ENCODE measurements at regions not wholly inside any gene's neighbourhood (a gene's known extent, or its start where the extent isn't known, plus 50 kb on each side); places are given as distances from the start of the nearest gene placed in this dataset.

GRCh38 chr2:12286347-12286746 lies 430.4 kb upstream of the TRIB2 start:
- TF ChIP-seq POLR2A (IDR thresholded peaks at IDR 0.05) (no peak), CTCF (IDR thresholded peaks at IDR 0.05) (no peak)
- Histone ChIP-seq H3K27ac (no peak overlapping the region), H3K9me3 (replicated peaks in 1 of 3) (no peaks in the 10 kb centered on the region), H3K4me3 (no peak overlapping the region), H3K36me3 (replicated peaks in 1 of 2) (no peaks in the 10 kb centered on the region), H3K4me1 (replicated peaks in 1 of 2) (peaks cover 0 to 9% of the 10 kb centered on the region in 2 donors), H3K27me3 (no peaks in the 10 kb centered on the region)
- DNase-seq = no peak
- intact Hi-C loops (cut with DNase I) = no loop called here
- 89 to 97% (median 95%) methylated on average over 4 of the region's 4 CpGs for WGBS, 4 donors

GRCh38 chr2:12287220-12287751 lies 429.4 kb upstream of the TRIB2 start:
- Histone ChIP-seq H3K27ac (peak overlapping the region in 1 of 5 donors; percentile 36), H3K36me3 (replicated peaks in 1 of 2) (no peaks in the 10 kb centered on the region), H3K4me3 (peak overlapping the region in 1 of 4 donors; percentile 1), H3K4me1 (replicated peaks in 1 of 2) (peaks cover 0 to 9% of the 10 kb centered on the region in 2 donors), H3K27me3 (no peaks in the 10 kb centered on the region), H3K9me3 (replicated peaks in 1 of 3) (no peaks in the 10 kb centered on the region)
- peak in 1 of 7 donors; percentile 23 for DNase-seq
- 36 to 45% (median 38%) methylated on average over 5 of the region's 5 CpGs for WGBS, 4 donors
- intact Hi-C loops (cut with DNase I) = no loop called here
- no peak for TF ChIP-seq POLR2A (IDR thresholded peaks at IDR 0.05)
- no peak for TF ChIP-seq CTCF (IDR thresholded peaks at IDR 0.05)

- Histone ChIP-seq H3K4me1 (replicated peaks in 1 of 2) (peaks cover 0 to 9% of the 10 kb centered on the region in 2 donors), H3K27me3 (no peaks in the 10 kb centered on the region), H3K27ac (no peak overlapping the region), H3K4me3 (no peak overlapping the region), H3K9me3 (replicated peaks in 1 of 3) (no peaks in the 10 kb centered on the region), H3K36me3 (replicated peaks in 1 of 2) (no peaks in the 10 kb centered on the region)
- no peak for DNase-seq
- TF ChIP-seq POLR2A (IDR thresholded peaks at IDR 0.05) (no peak), CTCF (IDR thresholded peaks at IDR 0.05) (no peak)
- intact Hi-C loops (cut with DNase I) = no loop called here
- WGBS, 4 donors = 88 to 95% (median 90%) methylated on average over 2 of the region's 2 CpGs
These were observed 428.7 kb upstream of the TRIB2 start for GRCh38 chr2:12288048-12288447.

- no peak overlapping the region for H3K27ac ChIP-seq
- intact Hi-C loops (cut with DNase I) = no loop called here
- H3K27me3 ChIP-seq = no peaks in the 10 kb centered on the region
- H3K36me3 ChIP-seq (replicated peaks in 1 of 2) = no peaks in the 10 kb centered on the region
- TF ChIP-seq POLR2A (IDR thresholded peaks at IDR 0.05) (no peak), CTCF (IDR thresholded peaks at IDR 0.05) (no peak)
- 96 to 98% (median 98%) methylated on average over 3 of the region's 3 CpGs for WGBS, 4 donors
- H3K9me3 ChIP-seq (replicated peaks in 1 of 3) = no peaks in the 10 kb centered on the region
- no peak for DNase-seq
- H3K4me1 ChIP-seq (replicated peaks in 1 of 2) = peaks cover 0 to 9% of the 10 kb centered on the region in 2 donors
- H3K4me3 ChIP-seq = no peak overlapping the region
These were observed 427.5 kb upstream of the TRIB2 start for GRCh38 chr2:12289120-12289802.
